ENCODE measurements at regions not wholly inside any gene's neighbourhood (a gene's known extent, or its start where the extent isn't known, plus 50 kb on each side); places are given as distances from the start of the nearest gene placed in this dataset.
"Not testable (repeated sequence)": the region's sequence is repeated elsewhere in the genome, so short reads cannot be mapped to it uniquely, and the experiment has no call there.

- not testable (repeated sequence) for DNase-seq (ENCODE audit: low read depth)
Observed at GRCh38 chr18:37832010-37832695, 266.6 kb upstream of the CELF4 start.

- no peak for DNase-seq (ENCODE audit: low read depth)
Observed at GRCh38 chr18:37812961-37813360, 247.4 kb upstream of the CELF4 start.

- no peak for DNase-seq (ENCODE audit: low read depth)
Observed at GRCh38 chr18:37805773-37806404, 240.3 kb upstream of the CELF4 start.

- no peak for DNase-seq (ENCODE audit: low read depth)
Observed at GRCh38 chr18:37796823-37797349, 231.3 kb upstream of the CELF4 start.

GRCh38 chr18:37787452-37787851 is 221.9 kb upstream of the CELF4 start:
- no peak for DNase-seq (ENCODE audit: low read depth)

- DNase-seq (ENCODE audit: low read depth): no peak
Observed at GRCh38 chr18:37783771-37784170, 218.2 kb upstream of the CELF4 start.

- DNase-seq (ENCODE audit: low read depth): no peak
Observed at GRCh38 chr18:37779220-37779619, 213.6 kb upstream of the CELF4 start.

- DNase-seq (ENCODE audit: low read depth): no peak
Observed at GRCh38 chr18:37778417-37779165, 213.0 kb upstream of the CELF4 start.

GRCh38 chr18:37769826-37770225 is 204.2 kb upstream of the CELF4 start:
- DNase-seq (ENCODE audit: low read depth): no peak

GRCh38 chr18:37764541-37765288 is 199.1 kb upstream of the CELF4 start:
- DNase-seq (ENCODE audit: low read depth): no peak

GRCh38 chr18:37762076-37762621 is 196.6 kb upstream of the CELF4 start:
- DNase-seq (ENCODE audit: low read depth): no peak

- no peak for DNase-seq (ENCODE audit: low read depth)
Observed at GRCh38 chr18:37754141-37754540, 188.5 kb upstream of the CELF4 start.

GRCh38 chr18:37742436-37742835 is 176.8 kb upstream of the CELF4 start:
- DNase-seq (ENCODE audit: low read depth): no peak

GRCh38 chr18:37741032-37741623 is 175.5 kb upstream of the CELF4 start:
- no peak for DNase-seq (ENCODE audit: low read depth)

GRCh38 chr18:37734406-37734805 is 168.8 kb upstream of the CELF4 start:
- no peak for DNase-seq (ENCODE audit: low read depth)

GRCh38 chr18:37729716-37730115 is 164.1 kb upstream of the CELF4 start:
- DNase-seq (ENCODE audit: low read depth): no peak

GRCh38 chr18:37724206-37724605 is 158.6 kb upstream of the CELF4 start:
- no peak for DNase-seq (ENCODE audit: low read depth)

- no peak for DNase-seq (ENCODE audit: low read depth)
Observed at GRCh38 chr18:37721544-37722522, 156.2 kb upstream of the CELF4 start.

GRCh38 chr18:37720663-37721062 is 155.1 kb upstream of the CELF4 start:
- no peak for DNase-seq (ENCODE audit: low read depth)

- no peak for DNase-seq (ENCODE audit: low read depth)
Observed at GRCh38 chr18:37717656-37718055, 152.1 kb upstream of the CELF4 start.

All from LHCN-M2 (cell line).